ENCODE measurements at regions not wholly inside any gene's neighbourhood (a gene's known extent, or its start where the extent isn't known, plus 50 kb on each side); places are given as distances from the start of the nearest gene placed in this dataset.

GRCh38 chr1:193408782-193409293 is 222.4 kb upstream of the B3GALT2 start:
- Histone ChIP-seq H3K4me2 (ENCODE audit: low read length) (no peak overlapping the region), H2AFZ (ENCODE audit: low read length) (no peak overlapping the region), H3K9me3 (ENCODE audit: low read length) (no peaks in the 10 kb centered on the region), H3K9me2 (ENCODE audit: insufficient read depth, low read length) (no peaks in the 10 kb centered on the region), H3K36me3 (ENCODE audit: insufficient read depth, low read length) (no peaks in the 10 kb centered on the region), H4K20me1 (ENCODE audit: insufficient read depth, low read length) (no peaks in the 10 kb centered on the region), H3K4me1 (ENCODE audit: insufficient read depth, low read length, poor library complexity, severe bottlenecking) (no peaks in the 10 kb centered on the region), H3K79me2 (ENCODE audit: insufficient read depth, low read depth, low read length) (no peaks in the 10 kb centered on the region), H3K27ac (ENCODE audit: low read depth, low read length, poor library complexity, severe bottlenecking) (no peak overlapping the region), H3K4me3 (ENCODE audit: low read depth, low read length, poor library complexity, severe bottlenecking) (no peak overlapping the region)
- BruUV-seq (replicated peaks) = no TSS peak
- ChIA-PET CTCF (ENCODE audit: unreplicated experiment) (no interaction called here), POLR2A (interaction anchor here (0.6 kb wide), 1 partner anchor 16 kb away, joined by 4 read pairs; no protein-coding TSS in a partner anchor)
- intact Hi-C loops (cut with micrococcal nuclease; ENCODE audit: unreplicated experiment) = loop anchor here (5.0 kb wide), 3 partner anchors 128 to 888 kb away; no protein-coding TSS in a partner anchor
- no peak for TF ChIP-seq CTCF (conservative IDR thresholded peaks at IDR 0.05; ENCODE audit: low read length)
- no peak for TF ChIP-seq EZH2phosphoT487 (IDR thresholded peaks at IDR 0.05; ENCODE audit: borderline replicate concordance, low read depth, low read length)
- DNase-seq (ENCODE audit: low spot score) = no peak

GRCh38 chr1:193406901-193407300 is 220.5 kb upstream of the B3GALT2 start:
- intact Hi-C loops (cut with micrococcal nuclease; ENCODE audit: unreplicated experiment) = loop anchor here (5.0 kb wide), 3 partner anchors 130 to 890 kb away; no protein-coding TSS in a partner anchor
- no TSS peak for BruUV-seq (replicated peaks)
- Histone ChIP-seq H3K36me3 (ENCODE audit: insufficient read depth, low read length) (no peaks in the 10 kb centered on the region), H3K9me3 (ENCODE audit: low read length) (no peaks in the 10 kb centered on the region), H2AFZ (ENCODE audit: low read length) (no peak overlapping the region; the same call in 1 of the 2 replicates), H3K4me2 (ENCODE audit: low read length) (no peak overlapping the region), H4K20me1 (ENCODE audit: insufficient read depth, low read length) (no peaks in the 10 kb centered on the region), H3K4me1 (ENCODE audit: insufficient read depth, low read length, poor library complexity, severe bottlenecking) (no peaks in the 10 kb centered on the region), H3K79me2 (ENCODE audit: insufficient read depth, low read depth, low read length) (no peaks in the 10 kb centered on the region), H3K27ac (ENCODE audit: low read depth, low read length, poor library complexity, severe bottlenecking) (no peak overlapping the region), H3K9me2 (ENCODE audit: insufficient read depth, low read length) (no peaks in the 10 kb centered on the region), H3K4me3 (ENCODE audit: low read depth, low read length, poor library complexity, severe bottlenecking) (no peak overlapping the region)
- TF ChIP-seq CTCF (conservative IDR thresholded peaks at IDR 0.05; ENCODE audit: low read length) (peak; percentile 97), EZH2phosphoT487 (IDR thresholded peaks at IDR 0.05; ENCODE audit: borderline replicate concordance, low read depth, low read length) (no peak)
- peak; percentile 77 for DNase-seq (ENCODE audit: low spot score)
- POLR2A ChIA-PET = no interaction called here
- CTCF ChIA-PET (ENCODE audit: unreplicated experiment) = no interaction called here

GRCh38 chr1:193404236-193404635 is 217.8 kb upstream of the B3GALT2 start:
- no peaks in the 10 kb centered on the region for H3K9me3 ChIP-seq (ENCODE audit: low read length)
- H3K4me3 ChIP-seq (ENCODE audit: low read depth, low read length, poor library complexity, severe bottlenecking) = no peak overlapping the region
- H2AFZ ChIP-seq (ENCODE audit: low read length) = no peak overlapping the region
- ChIA-PET POLR2A (interaction anchor here (0.7 to 0.9 kb wide), 2 partner anchors 212 to 906 kb away, joined by 3 to 5 read pairs; no protein-coding TSS in a partner anchor), CTCF (ENCODE audit: unreplicated experiment) (interaction anchor here (0.6 kb wide), 1 partner anchor 9 kb away, joined by 3 read pairs; no protein-coding TSS in a partner anchor)
- BruUV-seq (replicated peaks) = no TSS peak
- no peaks in the 10 kb centered on the region for H3K79me2 ChIP-seq (ENCODE audit: insufficient read depth, low read depth, low read length)
- H3K9me2 ChIP-seq (ENCODE audit: insufficient read depth, low read length) = no peaks in the 10 kb centered on the region
- DNase-seq (ENCODE audit: low spot score) = no peak
- intact Hi-C loops (cut with micrococcal nuclease; ENCODE audit: unreplicated experiment) = no loop called here
- no peak overlapping the region for H3K4me2 ChIP-seq (ENCODE audit: low read length)
- H3K36me3 ChIP-seq (ENCODE audit: insufficient read depth, low read length) = no peaks in the 10 kb centered on the region
- H4K20me1 ChIP-seq (ENCODE audit: insufficient read depth, low read length) = no peaks in the 10 kb centered on the region
- H3K4me1 ChIP-seq (ENCODE audit: insufficient read depth, low read length, poor library complexity, severe bottlenecking) = no peaks in the 10 kb centered on the region
- TF ChIP-seq CTCF (conservative IDR thresholded peaks at IDR 0.05; ENCODE audit: low read length) (no peak), EZH2phosphoT487 (IDR thresholded peaks at IDR 0.05; ENCODE audit: borderline replicate concordance, low read depth, low read length) (no peak)
- H3K27ac ChIP-seq (ENCODE audit: low read depth, low read length, poor library complexity, severe bottlenecking) = no peak overlapping the region
